B cell (primary cell): ENCODE measurements at regions not wholly inside any gene's neighbourhood (a gene's known extent, or its start where the extent isn't known, plus 50 kb on each side); places are given as distances from the start of the nearest gene placed in this dataset.

ENCODE experiments used
- EZH2 ChIP-seq: IDR thresholded peaks from 2 replicates; pipeline ENCODE4 v1.6.1; 2012; ENCODE audit warnings: borderline replicate concordance, low read depth, mild to moderate bottlenecking, moderate library complexity, low read length; ENCODE audit not compliant: insufficient read depth, poor library complexity, severe bottlenecking
- TF ChIP-seq, protein P1 (sequence below): fragments of 200-600 bp; IDR thresholded peaks from one replicate; pipeline ENCODE4 v1.8.0; 2022; ENCODE audit warnings: antibody characterized with exemption, mild to moderate bottlenecking

DNA sequence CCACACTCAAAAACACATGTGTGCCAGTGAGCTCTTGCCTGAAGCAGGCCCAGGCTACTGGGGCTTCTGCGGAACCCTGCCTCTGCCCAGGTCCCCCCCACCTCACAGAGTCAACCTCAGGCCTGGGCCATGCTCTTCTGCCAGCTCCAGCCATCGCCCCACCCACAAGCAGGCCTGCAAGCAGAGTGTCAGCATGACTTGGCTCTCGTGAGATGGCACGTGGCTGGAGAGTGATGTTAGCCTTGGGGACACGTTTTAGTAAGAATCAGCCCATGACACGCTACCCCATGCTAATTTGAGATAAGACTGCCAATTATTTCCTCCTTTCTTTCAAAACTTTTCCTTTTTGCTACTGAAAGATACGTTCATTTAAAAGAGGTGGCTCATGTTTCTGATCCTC lies 351.7 kb downstream of the IRX2 start:
- TF ChIP-seq, protein P1, sequence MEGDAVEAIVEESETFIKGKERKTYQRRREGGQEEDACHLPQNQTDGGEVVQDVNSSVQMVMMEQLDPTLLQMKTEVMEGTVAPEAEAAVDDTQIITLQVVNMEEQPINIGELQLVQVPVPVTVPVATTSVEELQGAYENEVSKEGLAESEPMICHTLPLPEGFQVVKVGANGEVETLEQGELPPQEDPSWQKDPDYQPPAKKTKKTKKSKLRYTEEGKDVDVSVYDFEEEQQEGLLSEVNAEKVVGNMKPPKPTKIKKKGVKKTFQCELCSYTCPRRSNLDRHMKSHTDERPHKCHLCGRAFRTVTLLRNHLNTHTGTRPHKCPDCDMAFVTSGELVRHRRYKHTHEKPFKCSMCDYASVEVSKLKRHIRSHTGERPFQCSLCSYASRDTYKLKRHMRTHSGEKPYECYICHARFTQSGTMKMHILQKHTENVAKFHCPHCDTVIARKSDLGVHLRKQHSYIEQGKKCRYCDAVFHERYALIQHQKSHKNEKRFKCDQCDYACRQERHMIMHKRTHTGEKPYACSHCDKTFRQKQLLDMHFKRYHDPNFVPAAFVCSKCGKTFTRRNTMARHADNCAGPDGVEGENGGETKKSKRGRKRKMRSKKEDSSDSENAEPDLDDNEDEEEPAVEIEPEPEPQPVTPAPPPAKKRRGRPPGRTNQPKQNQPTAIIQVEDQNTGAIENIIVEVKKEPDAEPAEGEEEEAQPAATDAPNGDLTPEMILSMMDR: no peak
- TF ChIP-seq EZH2: no peak
